GM18517 (cell line): ENCODE measurements at regions not wholly inside any gene's neighbourhood (a gene's known extent, or its start where the extent isn't known, plus 50 kb on each side); places are given as distances from the start of the nearest gene placed in this dataset.

ENCODE experiments used
- ATAC-seq: cut with Tn5 transposase; IDR thresholded peaks from one replicate; pipeline ENCODE4 v1.9.1; 2021; ENCODE audit warnings: mild to moderate bottlenecking, moderate library complexity; ENCODE audit not compliant: unreplicated experiment

DNA sequence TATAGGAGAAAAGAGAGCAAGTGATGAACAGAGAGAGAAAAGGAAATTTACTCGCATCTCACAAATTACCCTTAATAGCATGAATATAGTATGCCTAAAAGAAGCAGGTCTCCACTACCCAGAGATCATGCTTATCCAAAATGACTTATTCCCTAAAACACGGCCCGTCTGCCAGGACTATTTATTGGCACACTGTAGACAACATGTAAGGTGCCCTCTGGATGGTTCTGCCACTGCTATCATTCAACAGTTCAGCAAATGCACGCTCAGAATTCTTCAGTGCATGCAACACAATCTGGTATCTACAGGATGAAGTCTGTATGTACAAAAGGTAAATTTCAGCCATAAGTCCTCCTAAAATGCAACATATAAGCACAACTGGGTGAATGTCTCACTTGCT, 465.8 kb downstream of the SHQ1 start:
- no peak for ATAC-seq

- no peak for ATAC-seq
Measured at GRCh38 chr3:72381584-72381983, 466.7 kb downstream of the SHQ1 start.

DNA sequence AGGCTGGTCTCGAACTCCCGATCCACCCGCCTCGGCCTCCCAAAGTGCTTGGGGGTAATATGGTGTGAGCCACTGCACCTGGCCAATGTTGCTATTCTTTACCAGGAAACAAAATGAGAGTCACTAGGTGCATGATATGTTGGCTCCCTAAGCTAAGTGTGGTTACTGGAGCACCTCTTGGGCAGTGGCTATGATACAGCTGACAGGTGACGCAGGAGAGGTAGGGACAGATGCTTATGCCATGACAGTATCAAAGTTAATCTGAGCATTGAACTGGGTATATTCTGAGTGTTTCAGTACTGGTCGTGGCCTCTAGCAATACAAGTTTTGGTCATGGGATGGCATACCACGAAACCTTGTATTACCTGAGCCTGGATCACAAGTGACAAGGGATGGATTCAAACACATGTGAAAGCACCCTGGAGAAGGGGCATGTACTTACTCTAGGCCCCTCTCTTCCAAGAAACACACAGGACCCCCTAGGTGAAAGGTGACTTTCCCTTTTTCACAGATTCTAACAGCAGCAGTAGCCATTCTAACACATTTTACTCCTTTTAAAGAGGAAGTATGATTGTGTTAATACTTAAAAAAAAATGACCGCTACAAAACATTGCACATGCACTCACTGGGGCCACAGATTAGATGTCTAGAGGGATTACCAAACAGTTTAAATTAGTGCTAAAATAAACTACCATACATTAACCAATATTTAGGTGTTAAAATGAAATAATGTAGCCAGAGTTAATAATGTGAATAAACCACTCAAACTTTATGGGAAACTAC, 467.3 kb downstream of the SHQ1 start:
- no peak for ATAC-seq

DNA sequence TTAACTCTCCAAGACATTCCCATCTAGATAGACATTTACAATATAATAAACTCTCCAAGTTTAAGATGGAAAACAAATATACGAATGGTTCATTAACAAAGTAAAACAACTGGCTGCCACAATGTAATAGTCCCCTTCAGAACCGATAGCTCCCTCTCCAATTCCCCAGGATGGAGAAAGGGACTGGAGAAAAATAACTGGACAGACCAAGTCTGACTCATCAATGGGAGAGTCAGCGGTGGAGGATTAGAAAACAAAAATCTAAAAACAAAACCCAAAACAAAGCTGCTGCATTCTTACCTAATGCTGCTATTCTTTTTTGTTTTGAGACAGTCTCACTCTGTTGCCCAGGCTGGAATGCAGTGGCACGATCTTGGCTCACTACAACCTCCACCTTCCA, 468.1 kb downstream of the SHQ1 start:
- no peak for ATAC-seq

DNA sequence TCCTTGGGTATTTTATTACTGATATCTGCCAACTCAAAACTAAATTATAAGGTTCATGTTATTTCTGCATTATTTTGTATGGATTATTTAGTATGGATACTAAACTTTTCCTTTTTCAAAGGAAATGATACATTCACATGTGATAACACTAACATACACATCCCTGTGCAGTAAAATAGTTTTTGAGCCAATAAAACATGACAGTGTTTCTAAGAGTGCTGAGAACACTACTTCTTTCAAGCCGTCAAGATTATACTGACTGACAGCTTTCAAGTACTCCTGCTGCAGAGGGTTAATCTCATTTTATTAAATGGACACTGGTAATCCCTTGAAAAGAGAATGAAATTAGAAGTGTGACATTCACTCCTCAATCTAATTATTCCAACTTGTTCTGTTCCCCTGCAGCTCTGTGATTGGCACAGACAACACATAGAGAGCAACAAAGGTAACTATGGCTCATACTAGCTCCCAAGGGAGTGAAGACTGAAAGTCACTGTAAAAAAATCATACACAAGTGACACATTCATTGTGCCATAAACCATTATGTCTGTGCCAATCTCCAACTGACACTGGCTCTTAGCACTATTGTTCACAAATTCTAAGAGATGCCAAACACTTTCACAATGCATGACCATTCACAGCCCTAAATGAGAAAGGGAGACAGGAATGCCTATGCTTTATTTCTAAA, 468.6 kb downstream of the SHQ1 start:
- no peak for ATAC-seq

DNA sequence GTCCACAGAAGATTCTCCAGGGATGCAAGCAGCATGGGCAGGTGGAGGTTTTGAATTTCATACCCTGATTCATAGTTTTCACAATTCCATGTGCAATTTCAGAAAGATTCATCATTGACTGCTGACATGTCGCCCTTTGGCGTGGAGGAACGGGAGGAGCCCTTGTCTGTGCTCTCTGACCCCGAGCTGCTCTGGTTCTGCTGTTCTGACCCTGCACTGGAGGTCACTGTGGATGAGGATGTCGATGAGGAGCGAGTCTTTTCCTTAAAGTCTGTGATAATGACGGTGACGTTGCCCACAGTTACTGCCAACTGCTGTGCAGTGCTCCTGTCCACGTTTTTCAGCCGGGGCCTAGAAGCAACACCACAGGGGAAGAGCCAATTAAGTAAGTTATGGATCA, 470.0 kb downstream of the SHQ1 start:
- no peak for ATAC-seq

DNA sequence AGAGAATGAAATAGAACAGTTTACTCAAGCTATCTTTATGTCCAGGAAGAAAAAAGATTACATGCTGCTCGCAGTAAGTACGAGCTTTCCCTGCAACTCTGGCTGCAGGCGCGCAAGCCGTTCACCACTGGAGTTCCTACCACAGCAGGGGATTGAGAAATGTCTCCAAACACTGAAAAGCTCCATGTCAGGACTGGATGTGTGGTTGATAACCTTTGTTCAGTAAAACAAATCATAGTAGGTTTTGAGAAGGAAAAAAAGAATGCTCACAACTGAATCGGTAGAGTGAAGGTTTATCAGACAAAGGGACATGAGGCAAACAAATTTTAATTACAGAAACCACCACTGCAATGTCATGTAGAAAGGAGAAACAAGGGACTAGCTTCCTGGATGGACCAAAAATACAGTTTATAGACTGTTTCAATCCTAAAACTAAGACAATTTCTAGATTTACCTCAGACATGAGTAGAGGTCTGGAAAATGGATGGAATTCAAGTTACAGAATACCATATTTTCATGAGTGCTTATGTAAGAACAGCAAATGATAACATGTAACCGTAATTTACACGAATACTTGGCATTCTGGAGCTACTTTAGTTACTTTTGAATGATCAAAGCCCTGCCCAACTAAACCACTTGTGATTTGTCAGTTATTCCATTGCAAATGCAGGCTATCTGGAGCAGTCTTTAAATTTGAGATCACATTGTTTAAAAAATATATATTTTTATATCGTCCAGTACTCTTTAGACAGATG, 471.1 kb downstream of the SHQ1 start:
- ATAC-seq: no peak

DNA sequence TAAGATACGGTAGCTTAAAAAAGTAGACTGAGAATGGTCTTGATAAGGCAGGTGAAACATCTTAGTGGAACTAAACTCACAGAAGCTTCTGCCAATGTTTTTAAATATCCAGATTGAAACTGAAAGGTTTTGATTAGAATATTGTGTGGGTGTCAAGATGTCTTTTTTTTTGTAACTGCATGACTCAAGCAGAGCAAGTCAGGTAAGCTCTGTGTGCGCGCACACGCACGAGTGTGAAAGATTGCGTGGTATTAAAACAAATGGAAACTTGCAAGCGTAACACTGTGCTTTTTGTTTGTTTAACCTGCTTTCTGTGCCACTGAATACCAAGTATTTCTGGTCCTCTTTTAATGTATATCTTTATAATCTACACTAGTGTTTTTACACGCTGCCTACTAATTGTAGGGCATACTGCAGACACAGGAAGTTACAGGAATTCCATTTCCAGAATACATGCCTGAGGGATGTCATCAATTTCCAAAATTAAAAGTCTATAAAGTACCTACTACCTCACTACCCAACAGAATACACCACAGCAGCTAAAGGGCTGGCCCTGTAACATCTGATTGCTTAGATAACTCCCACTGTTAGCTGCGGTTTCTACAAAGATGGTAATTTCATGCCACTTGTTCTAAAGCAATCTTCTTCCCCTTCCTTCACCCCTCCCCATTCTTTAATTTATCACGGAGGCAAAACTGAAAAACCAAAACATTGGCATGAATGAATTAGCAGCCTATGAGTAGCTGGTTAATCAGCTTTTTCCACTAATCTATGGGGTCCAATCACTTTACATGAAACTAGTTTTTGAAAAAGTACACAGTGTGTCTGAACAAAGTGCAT, 472.8 kb downstream of the SHQ1 start:
- peak; percentile 57 for ATAC-seq

DNA sequence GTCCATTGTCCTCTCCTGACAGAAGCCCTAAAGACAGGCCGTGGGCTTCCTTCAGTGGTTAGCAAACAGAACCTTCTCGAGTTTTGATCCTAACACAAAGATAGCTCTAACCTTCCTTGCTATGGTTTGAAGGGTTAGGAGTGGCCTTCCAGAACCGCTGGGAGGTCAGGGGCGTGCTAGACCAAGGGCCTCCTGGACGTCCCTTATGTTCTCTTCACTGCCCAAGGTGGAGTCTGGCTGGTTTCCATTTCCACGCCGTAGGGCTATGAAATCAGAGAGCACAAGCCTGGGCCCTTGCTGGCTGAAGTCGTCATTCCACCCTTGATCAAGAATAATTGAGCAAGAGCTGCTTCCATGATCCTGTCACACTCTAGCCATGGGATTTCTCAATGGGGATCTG, 475.1 kb downstream of the SHQ1 start:
- ATAC-seq: no peak

GRCh38 chr3:72372161-72372560, 476.1 kb downstream of the SHQ1 start:
- ATAC-seq: no peak

GRCh38 chr3:72371431-72371830, 476.8 kb downstream of the SHQ1 start:
- no peak for ATAC-seq

GRCh38 chr3:72370947-72371346, 477.3 kb downstream of the SHQ1 start:
- no peak for ATAC-seq

- no peak for ATAC-seq
Measured at GRCh38 chr3:72369681-72370080, 478.6 kb downstream of the SHQ1 start.

- ATAC-seq: no peak
Measured at GRCh38 chr3:72368331-72368975, 479.8 kb downstream of the SHQ1 start.

- ATAC-seq: no peak
Measured at GRCh38 chr3:72361990-72362389, 486.3 kb downstream of the SHQ1 start.

DNA sequence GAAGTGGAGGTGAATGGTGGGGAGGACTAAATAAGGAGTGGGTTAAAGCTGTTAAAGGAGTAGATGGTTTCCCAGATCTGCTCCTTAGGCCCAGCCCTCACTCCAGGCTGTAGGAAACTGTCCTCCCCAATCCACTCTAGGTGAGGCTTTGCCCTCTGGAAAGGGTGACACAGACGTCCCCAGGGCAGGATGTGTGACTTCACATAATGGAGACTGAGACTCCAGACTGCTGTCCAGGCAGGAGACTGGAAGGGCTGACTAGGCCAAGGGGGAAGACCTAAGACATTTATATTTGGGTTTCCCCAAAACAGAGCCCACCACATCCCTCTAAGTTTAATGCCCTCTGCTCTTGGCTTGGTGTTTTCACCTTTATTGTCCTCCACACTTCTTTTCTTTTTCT, 488.5 kb downstream of the SHQ1 start:
- ATAC-seq: no peak

DNA sequence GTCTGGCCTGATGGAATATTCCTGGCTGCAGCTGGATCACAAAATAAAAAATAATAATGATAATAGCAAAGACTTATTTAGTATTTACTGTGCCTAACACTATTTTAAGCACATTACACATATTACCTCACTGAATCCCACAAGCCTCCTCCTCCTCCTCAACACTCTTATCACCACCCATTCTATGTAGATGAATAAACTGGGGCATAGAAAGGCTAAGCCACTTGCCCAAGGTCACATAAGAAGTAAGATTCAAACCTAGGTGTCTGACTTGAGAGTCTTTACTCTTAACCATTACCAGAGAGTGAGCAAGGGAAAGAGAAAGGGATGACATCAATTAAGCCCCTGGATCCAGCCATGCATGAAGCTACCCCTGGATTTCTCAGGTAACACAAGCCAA, 493.1 kb downstream of the SHQ1 start:
- ATAC-seq: no peak

DNA sequence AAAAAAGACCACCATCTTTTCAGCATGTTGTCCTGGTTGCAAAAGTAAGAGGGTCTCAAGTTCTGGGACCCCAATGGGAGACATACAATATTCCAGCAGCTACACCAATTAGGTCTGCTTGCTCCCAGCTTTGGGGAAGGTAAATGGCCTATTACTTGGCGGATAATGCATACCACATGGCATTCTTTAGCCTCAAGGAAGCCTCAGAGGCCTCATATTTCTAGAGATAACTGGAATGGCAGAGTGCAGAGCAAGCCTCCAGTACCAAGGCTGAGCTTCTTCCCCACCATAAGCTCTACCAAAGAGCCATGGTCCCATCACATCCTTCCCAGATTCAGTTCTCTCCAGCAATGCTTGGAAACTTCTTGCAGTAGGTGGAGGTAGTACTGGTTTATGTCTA, 493.8 kb downstream of the SHQ1 start:
- no peak for ATAC-seq

- no peak for ATAC-seq
Measured at GRCh38 chr3:72353236-72354128, 494.8 kb downstream of the SHQ1 start.
